NCI-H1436 (cell line): ENCODE measurements at regions not wholly inside any gene's neighbourhood (a gene's known extent, or its start where the extent isn't known, plus 50 kb on each side); places are given as distances from the start of the nearest gene placed in this dataset.
"Not testable (repeated sequence)": the region's sequence is repeated elsewhere in the genome, so short reads cannot be mapped to it uniquely, and the experiment has no call there.

Experiments used
- DNase-seq: peaks from one replicate; lab custom pipeline; 2025; lab: John Stamatoyannopoulos, UW

DNA sequence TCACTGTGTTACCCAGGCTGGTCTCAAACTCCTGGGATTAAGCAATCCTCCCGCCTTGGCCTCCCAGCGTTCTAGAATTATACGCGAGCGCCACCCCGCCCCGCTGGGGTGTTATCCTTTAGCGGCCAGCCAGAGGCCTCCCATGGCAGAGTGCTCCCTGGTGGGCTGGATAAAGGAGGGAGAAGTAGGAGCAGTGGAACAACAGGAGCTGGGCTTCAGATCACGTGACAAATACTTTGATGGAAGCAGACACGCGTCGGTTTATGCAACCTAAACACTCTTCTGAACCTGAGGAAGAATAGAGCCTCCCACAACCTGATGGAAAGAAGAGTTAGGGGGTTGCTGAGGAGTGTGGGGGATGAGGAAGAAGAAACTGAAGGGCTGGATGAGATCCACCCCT, 2114.0 kb downstream of the TP53TG3F start:
- DNase-seq: no peak

DNA sequence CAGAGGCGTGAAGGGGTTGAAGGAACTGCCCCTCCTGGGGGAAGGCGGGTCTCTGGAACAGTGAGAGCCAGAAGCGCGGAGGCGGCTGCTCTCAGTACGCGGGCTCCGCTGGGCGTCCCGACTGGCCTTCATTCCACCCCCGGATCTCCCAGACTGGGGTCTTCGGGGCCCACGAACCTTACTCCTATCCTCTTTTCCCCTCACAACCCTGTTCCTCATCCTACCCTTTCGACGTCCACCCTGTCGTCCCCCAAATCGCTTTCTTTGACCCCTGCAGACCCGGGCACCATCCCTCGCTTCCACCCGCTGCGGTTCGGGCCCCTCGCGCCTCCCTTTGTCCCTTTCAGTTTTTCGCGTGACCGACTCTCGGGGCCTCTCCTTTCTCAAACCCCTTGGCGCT, 2114.6 kb downstream of the TP53TG3F start:
- no peak for DNase-seq

DNA sequence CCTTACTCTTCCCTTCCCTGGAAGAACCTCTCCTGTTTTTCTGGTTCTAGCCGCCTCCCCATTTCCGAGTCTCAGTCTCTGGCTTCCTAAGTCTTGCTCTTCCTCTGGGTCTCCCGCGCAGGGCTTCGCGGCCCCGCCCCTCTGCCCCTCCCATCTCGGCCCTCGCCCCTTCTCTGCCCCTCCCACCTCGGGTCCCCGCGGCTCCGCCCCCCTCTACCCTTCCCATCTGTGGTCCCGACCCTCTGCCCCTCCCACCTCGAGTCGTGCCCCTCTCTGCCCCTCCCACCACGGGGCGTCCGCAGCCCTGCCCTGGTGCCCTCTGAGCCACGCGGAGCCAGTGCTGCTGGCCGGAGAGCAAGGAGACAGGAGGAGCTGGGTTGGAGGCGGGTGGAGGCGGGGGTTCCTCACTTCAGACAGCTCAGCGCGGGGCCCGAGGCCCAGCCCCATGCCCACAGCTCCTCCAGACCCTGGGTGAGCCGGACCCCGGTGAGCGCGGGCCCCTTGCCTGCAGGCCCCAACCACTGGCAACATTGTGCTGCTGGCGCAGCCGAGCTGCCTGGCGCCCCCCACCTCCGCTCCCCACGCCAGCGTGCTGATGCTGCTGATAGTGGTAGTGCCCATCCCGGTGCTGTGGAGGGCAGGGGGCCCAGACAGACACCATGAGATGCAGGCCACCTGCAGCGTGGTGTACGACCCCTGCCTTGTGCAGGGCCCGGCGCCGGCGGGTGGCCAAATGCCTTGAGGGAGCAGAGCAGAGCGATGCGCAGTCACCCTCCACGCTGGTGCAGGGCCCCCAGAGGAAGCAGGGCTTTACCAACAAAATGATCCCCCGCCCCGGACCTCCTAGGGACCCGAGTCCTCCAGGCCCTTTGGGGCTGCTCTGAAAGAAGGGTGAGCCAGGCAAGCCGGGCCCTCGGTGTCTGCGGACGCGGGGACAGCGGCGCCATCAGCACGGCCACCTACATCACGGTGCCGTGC, 2115.3 kb downstream of the TP53TG3F start:
- DNase-seq: no peak

DNA sequence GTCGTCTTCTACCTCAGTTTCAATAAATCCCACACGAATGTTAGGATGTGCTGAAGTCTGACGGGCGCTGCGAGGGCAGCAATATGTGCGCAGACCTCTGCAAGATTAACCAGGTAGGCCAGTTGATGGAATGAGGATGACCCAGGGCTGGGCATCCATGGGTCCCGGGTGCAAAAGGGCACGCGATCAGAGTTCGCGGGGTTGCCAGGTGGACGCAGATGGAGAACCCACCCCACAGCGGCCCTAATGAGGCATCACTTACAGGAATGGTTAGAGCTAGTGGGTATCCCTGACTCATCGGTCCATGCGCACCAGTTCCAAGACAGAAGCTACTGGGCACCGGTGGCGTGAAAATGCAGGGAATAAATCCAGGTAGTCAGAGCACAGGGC, 2116.0 kb downstream of the TP53TG3F start:
- DNase-seq: no peak

DNA sequence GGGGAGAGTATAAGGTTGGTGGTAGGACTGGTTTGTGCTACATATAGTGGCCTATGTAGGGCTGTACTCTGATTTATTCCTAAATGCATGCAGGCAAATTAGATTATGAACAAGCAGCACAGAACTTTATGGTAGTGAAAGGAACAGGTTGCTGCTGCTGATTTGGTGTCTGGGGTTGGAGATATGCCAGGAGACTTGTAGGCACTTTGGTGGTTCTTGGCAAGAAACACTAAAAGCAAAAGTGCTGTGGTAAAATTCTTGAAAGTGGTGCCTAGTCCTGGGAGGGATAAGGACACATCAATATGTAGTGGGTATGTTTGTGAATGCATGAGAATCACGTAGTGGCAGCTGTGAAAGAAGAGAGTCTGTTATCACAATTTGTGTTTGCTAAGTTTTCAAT, 2126.0 kb downstream of the TP53TG3F start:
- no peak for DNase-seq

DNA sequence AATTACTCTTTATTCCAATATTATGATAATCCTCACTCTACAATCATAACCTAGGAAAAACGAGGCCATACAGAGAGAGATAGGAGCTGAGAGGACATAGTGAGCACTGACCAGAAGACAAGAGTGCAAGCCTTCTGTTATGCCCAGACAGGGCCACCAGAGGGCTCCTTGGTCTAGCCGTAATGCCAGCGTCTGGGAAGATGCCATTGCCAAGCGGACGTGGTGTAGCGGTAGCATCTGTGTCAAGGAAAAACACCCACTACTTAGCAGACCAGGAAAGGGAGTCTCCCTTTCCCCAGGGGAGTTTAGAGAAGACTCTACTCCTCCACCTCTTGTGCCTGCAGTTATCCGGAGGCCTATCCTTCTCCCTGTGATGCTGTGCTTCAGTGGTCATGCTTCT, 2131.5 kb downstream of the TP53TG3F start:
- DNase-seq: not testable (repeated sequence)

DNA sequence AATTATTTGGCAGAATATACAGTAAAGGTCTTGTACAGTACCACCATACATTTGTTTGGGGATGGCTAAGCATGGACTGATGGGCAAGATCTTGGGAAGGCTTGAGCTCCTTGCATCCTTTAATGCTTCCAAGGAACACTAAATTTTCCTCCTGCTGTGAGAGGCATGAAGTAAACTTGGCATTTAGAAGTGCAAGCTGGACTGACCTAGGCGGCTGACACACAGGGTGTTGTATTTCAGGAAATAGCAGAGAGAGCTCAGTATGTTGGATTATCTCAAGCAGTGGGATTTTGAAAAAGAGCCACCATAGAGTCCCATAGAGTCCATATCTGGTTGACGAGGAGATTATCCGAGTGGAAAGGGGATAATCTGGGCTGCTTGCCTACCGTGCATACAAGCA, 2137.1 kb downstream of the TP53TG3F start:
- DNase-seq: no peak

DNA sequence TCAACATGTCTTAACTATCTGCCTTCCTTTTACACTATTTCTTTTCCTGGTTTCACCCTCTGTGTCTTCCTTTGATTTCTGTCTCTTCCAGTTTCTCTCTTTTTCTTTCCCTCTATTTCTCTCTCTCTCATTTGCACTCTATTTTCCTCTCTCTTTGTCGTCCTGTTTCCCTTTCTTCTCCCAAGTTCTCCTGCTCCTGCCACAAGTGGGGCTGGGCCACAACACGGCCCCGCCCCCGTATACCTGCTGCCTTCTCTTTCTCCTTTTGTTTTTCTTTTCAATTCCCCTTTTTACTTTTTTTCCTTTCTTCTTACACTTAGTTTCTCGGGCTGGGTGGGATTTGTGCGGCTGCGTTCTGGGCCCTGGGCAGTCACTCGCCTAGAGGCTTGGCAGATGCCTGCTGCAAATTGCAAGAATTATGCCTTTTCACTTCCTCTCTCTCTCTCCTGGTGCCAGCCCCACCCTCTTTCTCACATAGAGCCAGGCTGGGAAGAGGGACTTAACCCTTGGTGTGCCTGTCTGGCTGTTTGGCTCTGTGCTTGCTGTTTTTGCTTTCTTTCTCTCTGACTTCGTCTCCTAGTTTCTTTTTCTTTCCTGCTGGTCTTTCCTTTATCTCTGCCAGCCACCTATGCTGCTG, 2139.4 kb downstream of the TP53TG3F start:
- DNase-seq: no peak

DNA sequence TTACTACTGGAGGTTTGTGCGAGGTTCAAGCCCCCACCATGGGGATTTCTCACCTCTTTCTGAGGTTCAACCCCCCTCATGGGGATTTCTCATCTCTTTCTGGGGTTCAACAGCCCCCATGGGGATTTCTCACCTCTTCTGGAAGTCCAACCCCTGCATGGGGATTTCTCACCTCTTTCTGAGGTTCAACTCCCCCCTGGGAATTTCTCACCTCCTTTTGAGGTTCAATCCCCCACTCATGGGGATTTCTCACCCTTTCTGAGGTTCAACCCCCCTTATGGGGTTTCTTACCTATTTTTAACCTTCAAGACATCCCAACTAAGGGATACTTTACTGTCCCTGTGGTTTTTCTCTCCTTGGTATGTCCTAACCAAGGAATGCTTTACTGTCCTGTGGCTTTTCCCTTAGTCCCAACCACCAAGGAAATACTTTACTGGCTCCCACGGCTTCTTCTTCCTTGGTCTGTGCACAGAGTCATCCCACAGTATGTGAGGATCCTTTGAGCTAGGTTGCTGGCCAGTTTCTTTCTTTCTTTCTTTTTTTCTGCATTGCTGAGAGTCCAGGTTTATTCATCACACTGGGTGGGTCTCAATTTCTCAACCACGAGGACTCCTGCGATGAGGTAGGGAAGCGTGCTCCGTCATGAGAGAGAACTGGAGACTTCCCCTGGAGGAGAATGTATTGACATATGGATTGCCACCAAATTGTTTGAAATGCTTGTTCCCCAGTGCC, 2140.2 kb downstream of the TP53TG3F start:
- DNase-seq: no peak

DNA sequence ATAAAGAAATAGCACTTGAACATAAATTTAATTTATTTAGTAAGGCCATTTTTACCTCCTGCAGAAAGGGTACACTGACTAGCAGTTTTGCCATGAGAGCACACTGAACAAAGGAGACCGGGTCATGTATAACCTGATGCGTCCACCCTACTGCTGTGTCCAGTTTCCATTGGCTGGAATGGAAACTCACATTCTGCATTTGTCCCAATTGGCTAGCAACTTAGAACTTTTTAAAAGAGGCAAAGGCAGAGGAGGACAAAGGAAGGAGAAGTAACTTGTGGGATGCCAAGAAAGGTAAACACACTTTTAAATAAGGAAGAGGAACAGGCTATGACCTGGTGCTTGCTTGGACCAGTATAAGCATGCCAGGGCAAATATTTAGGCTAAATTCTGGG, 2140.7 kb downstream of the TP53TG3F start:
- DNase-seq: not testable (repeated sequence)

DNA sequence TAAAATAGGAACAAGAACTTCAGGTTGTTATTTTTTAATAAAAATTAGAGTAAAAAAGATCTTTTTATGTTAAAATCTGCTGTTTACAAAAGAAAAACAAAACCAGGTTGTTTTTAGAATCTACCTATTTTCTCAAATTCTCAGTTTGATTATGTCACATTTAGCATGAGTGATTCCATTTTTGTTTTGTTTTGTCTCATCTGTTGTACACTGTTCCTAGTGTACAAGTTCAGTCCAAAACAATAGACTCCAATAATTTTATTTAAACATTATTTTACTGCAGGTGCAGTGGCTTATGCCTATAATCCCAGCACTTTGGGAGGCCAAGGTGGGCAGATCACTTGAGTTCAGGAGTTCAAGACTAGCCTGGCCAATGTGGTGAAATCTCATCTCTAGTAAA, 2142.7 kb downstream of the TP53TG3F start:
- DNase-seq: no peak

DNA sequence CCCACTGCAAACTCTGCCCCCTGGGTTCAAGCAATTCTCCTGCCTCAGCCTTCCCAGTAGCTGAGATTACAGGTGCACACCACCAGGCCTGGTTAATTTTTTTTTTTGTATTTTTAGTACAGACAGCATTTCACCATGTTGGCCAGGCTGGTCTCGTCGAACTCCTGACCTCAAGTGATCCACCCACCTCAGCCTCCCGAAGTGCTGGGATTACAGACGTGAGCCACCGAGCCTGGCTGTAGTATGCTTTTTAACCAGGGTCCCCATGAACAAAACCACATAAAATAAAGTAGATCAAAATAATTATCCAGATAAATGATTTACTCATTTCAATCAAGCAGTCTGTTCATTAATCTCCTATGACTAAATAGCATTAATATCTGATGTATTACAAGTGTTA, 2144.0 kb downstream of the TP53TG3F start:
- DNase-seq: not testable (repeated sequence)

DNA sequence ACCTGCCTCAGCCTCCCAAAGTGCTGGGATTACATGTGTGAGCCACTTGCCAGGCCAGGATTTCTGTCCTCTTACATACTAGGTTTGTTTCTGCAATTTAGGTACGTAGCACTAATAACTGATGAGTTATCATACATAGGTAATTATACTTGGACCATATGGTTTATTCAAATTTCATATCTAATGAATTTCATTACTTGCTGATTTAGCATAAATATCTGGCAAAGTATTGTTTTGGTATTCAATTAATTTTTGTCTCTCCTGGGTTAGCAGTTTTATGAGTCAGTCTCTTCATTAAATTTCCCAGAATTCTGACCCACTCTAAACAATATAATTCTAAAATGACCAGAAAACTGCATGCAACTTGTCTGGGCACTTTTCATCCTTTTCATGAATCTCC, 2146.5 kb downstream of the TP53TG3F start:
- DNase-seq: no peak

DNA sequence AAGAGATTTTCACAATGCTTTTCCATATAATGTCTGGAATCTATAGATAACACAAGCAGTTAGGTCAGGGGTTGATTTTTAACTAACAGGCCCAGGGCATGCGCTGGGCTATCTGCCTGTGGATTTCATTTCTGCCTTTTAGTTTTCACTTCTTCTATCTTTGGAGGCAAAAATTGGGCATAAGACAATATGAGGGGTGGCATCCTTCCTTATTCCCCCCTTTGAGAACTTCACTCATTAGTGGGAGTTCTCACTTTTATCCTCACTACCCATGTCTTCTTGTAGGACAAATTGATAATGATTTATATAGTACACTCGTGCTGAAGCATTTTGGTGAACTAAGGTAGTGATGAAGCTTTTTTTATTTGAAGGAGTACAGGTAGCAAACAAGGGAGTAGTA, 2155.5 kb downstream of the TP53TG3F start:
- not testable (repeated sequence) for DNase-seq

DNA sequence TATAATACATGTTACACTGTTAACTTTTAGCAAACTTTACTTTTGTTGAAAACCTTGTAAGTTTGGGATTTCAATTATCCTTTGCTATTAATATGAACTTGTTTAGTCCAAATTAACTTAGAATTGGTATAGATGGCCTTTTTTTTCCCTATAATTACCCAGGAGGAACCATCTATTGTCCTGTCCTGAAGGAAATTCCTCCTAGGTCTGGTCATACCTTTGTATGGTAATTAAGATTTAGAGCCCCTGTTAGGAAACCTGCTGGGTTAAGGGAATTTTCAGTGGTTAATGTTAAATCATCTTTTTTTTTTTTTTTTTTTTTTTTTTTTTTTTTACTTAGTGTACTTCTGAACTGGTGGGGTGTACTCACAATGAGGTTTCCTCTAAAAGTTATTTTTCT, 2159.8 kb downstream of the TP53TG3F start:
- DNase-seq: not testable (repeated sequence)

DNA sequence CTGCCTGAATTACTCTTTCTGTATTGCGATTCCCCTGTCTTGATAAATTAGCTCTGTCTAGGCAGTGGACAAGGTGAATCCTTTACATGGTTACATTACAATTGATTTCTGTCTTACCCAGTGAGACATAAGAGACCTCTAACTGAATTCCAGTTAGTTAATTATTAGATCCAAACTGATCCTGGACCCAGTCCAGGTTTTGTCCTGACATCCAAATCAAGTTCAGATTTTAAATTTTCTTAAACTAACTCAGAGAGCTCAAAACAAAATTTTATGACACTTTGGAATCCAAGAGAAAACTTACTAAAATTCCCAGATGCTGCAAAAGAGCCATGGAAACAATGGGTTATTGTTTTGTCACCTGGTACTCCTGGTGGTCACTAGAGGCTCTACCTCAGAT, 2166.6 kb downstream of the TP53TG3F start:
- DNase-seq: no peak

DNA sequence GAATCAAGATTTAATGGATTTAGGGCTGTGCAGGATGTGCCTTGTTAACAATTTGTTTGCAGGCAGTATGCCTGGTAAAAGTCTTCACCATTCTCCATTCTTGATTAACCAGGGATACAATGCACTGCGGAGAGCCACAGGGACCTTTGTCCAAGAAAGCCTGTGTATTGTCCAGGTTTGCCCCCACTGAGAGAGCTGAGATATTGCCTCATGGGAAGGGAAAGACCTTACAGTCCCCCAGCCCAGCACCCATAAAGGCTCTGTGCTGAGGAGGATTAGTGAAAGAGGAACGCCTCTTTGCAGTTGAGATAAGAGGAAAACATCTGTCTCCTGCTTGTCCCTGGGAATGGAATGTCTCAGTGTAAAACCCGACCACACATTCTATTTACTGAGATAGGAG, 2169.6 kb downstream of the TP53TG3F start:
- DNase-seq: no peak

DNA sequence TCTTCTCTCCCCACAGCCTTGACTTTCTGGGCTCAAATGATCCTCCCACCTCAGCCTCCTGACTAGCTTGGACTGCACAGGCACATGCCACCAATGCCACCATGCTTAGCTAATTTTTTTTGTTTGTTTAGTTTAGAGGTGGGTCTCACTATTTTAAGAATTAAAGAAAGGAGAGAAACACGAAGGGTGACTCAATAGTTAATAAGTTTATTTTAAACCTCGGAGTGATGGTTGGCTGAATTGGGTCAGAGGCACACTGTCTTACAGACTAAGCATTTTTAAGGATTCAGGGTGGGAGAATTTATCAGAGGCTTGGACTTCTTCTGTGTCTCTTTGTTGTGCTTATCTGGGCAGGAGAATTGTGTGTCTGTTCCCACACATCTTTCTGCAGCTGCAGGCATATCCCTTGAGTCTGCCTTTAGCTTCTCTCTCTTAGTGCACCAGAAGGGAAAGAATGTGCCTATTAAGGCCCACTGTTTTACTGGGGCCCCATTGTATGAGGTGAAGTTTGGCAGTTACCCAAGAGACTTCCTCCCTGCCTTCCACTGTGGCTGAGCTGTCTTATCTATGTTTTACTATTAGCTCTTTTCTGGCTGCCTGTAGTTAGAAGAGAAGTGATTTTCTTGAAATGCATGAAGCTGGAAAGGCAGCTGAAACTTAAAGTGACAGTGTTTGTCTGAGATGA, 2172.0 kb downstream of the TP53TG3F start:
- DNase-seq: no peak

DNA sequence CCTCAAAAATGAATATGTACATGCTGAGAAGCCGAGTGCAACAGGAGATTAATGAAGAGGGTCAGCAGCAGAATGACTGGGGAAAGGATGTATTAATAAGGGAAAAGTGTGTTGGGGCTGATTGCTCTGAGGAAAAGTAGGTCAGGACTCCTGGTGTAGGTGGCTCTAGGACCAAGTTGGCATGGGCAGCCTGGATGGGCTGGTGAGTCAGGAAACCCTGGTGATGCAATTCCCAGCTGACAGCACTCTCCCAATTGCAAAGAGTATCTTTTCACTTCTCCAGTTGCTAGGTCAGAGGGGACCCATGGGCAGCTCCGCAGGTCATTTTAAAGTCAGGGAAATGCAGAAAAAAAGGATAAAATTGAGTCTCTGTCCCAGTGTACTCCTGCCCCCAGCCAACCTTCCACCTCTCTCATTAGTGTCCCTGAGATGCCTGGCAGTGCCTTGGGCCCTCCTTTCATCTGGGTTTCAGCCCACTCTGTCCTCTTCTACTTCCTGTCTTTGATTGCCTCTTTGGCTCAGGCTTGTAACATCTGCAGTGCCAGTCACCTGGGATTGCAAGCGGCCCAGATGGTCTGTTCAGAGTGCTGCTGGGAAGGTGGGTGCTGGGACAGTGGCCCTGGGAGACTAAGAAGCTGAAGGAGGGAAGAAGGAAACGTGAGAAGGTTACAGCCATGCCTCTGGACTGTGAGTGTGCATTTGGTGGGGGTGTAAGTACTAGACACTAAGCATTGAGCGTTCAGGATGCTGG, 2177.2 kb downstream of the TP53TG3F start:
- DNase-seq: no peak

DNA sequence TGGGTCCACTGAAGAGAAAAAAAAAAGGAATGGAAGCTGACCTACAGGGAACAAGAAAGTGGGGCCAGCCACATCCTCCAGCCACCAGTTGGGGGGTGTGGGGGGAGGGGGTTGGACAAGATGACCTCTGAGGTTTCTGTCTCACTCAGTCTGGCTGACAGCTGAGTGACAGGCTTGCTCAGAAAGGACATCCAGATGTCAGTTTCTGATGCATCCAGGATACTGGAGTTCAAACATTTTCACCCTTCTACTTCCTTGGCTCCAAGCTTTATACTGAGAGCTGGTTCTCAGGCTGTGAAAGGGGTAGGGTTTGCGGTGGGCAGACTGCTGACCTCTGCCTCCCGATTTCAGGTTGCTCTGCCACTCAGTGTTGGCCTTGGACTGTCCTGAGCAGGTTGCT, 2178.3 kb downstream of the TP53TG3F start:
- no peak for DNase-seq
